ENCODE measurements at regions not wholly inside any gene's neighbourhood (a gene's known extent, or its start where the extent isn't known, plus 50 kb on each side); places are given as distances from the start of the nearest gene placed in this dataset.

DNA sequence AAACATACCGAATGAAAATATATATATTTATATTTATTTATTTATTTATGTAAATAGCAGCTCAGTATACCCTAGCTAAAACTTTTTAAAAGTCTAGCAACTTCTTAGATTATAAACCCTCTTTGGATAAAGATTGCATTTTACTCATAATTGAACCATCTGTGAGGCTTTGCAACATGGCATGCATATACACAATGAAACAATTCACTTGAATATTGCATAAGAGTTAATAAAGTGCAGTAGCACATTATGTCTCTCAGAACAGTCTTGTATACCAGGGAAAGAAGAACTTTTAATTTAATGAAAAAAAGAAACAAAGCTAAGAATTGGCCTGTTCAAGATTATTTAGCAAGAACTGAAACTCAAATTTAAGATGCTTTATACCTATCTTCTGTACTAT is 1363.9 kb upstream of the ADGRL2 start:
- TF ChIP-seq, protein P1, sequence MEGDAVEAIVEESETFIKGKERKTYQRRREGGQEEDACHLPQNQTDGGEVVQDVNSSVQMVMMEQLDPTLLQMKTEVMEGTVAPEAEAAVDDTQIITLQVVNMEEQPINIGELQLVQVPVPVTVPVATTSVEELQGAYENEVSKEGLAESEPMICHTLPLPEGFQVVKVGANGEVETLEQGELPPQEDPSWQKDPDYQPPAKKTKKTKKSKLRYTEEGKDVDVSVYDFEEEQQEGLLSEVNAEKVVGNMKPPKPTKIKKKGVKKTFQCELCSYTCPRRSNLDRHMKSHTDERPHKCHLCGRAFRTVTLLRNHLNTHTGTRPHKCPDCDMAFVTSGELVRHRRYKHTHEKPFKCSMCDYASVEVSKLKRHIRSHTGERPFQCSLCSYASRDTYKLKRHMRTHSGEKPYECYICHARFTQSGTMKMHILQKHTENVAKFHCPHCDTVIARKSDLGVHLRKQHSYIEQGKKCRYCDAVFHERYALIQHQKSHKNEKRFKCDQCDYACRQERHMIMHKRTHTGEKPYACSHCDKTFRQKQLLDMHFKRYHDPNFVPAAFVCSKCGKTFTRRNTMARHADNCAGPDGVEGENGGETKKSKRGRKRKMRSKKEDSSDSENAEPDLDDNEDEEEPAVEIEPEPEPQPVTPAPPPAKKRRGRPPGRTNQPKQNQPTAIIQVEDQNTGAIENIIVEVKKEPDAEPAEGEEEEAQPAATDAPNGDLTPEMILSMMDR (IDR thresholded peaks at IDR 0.05), result no peak
- TF ChIP-seq POLR2A (IDR thresholded peaks at IDR 0.05), result no peak
